ENCODE measurements at regions not wholly inside any gene's neighbourhood (a gene's known extent, or its start where the extent isn't known, plus 50 kb on each side); places are given as distances from the start of the nearest gene placed in this dataset.

DNA sequence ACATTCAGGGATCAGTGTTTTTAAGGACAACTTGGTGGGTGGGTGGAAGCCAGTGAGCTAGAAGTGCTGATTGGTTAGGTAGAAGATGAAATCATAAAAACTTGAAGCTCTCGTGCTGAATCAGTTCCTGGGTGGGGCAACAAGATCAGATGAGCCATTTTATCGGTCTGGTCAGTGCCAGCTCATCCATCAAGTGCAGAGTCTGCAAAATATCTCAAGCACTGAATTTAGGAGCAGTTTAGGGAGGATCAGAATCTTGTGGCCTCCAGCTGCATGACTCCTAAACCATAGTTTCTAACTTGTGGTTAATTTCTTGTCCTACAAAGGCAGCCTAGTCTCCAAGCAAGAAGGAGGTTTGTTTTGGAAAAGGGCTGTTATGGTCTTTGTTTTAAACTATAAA is 166.4 kb downstream of the FAM170A start:
- TF ChIP-seq, protein P1, sequence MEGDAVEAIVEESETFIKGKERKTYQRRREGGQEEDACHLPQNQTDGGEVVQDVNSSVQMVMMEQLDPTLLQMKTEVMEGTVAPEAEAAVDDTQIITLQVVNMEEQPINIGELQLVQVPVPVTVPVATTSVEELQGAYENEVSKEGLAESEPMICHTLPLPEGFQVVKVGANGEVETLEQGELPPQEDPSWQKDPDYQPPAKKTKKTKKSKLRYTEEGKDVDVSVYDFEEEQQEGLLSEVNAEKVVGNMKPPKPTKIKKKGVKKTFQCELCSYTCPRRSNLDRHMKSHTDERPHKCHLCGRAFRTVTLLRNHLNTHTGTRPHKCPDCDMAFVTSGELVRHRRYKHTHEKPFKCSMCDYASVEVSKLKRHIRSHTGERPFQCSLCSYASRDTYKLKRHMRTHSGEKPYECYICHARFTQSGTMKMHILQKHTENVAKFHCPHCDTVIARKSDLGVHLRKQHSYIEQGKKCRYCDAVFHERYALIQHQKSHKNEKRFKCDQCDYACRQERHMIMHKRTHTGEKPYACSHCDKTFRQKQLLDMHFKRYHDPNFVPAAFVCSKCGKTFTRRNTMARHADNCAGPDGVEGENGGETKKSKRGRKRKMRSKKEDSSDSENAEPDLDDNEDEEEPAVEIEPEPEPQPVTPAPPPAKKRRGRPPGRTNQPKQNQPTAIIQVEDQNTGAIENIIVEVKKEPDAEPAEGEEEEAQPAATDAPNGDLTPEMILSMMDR (IDR thresholded peaks at IDR 0.05): no peak
- no peak for TF ChIP-seq POLR2A (IDR thresholded peaks at IDR 0.05)
